ENCODE measurements at regions not wholly inside any gene's neighbourhood (a gene's known extent, or its start where the extent isn't known, plus 50 kb on each side); places are given as distances from the start of the nearest gene placed in this dataset.

DNA sequence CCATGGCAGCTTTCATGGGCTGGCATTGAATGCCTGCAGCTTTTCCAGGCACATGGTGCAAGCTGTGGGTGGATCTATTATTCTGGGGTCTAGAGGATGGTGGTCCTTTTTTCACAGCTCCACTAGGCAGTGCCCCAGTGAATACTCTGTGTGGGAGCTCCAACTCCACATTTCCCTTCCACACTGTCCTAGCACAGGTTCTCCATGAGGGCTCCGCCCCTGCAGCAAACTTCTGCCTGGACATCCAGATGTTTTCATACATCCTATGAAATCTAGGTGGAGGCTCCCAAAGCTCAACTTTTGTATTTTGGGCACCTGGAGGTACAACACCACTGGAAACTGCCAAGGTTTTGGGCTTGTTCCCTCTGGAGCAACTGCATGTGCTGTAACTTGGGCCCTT is 450.6 kb downstream of the LMO7 start:
- ATAC-seq (no peak), DNase-seq (no peak)
- Histone ChIP-seq H3K27ac (ENCODE audit: low read length) (no peak overlapping the region), H3K27me3 (ENCODE audit: control insufficient read depth, insufficient read depth) (no peaks in the 10 kb centered on the region), H3K4me1 (ENCODE audit: control insufficient read depth, insufficient read depth, low read length) (no peaks in the 10 kb centered on the region), H3K9me3 (ENCODE audit: control insufficient read depth, low read length) (no peaks in the 10 kb centered on the region), H3K4me3 (ENCODE audit: low read length) (no peak overlapping the region)
- WGBS = 93% methylated on average over 1 of the region's 1 CpG
- intact Hi-C loops (cut with DNase I) = no loop called here

DNA sequence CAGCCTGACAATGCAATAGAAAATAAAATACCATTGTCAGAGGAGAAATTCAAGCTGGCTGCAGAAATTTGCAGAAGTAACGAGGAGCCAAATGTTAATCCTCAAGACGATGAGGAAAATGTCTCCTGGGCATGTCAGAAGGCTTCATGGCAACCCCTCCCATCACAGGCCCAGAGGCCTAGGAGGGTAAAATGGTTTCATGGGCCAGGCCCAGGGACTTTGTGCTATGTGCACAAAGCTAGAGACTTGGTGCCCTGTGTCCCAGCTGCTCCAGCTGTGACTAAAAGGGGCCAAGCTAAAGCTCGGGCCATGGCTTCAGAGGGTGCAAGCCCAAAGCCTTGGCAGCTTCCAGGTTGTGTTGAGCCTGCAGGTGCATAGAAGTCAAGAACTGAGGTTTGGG is 431.7 kb downstream of the LMO7 start:
- Histone ChIP-seq H3K27ac (ENCODE audit: low read length) (no peak overlapping the region), H3K4me1 (ENCODE audit: control insufficient read depth, insufficient read depth, low read length) (no peaks in the 10 kb centered on the region), H3K27me3 (ENCODE audit: control insufficient read depth, insufficient read depth) (no peaks in the 10 kb centered on the region), H3K4me3 (ENCODE audit: low read length) (no peak overlapping the region), H3K9me3 (ENCODE audit: control insufficient read depth, low read length) (no peaks in the 10 kb centered on the region)
- intact Hi-C loops (cut with DNase I) = no loop called here
- DNase-seq (no peak), ATAC-seq (no peak)
- 90% methylated on average over 3 of the region's 3 CpGs for WGBS

DNA sequence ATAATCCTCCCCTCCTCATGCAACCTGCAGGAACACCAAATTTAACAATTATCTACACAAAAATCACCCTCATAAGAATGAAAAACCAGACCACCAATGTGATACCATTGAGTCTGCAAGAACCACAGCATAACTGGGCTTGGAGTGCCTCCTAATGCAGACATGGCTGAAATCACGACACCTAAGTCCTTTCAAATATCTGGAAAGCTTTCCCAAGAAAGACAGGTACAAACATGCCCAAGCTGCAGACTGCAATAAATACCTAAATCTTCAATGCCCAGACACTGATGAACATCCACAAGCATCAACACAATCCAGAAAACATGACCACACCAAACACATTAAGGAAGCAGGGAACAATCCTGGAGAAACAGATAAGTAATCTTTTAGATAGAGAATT is 417.1 kb downstream of the LMO7 start:
- intact Hi-C loops (cut with DNase I) = no loop called here
- no peaks in the 10 kb centered on the region for H3K4me1 ChIP-seq (ENCODE audit: control insufficient read depth, insufficient read depth, low read length)
- no peak overlapping the region for H3K27ac ChIP-seq (ENCODE audit: low read length)
- no peaks in the 10 kb centered on the region for H3K27me3 ChIP-seq (ENCODE audit: control insufficient read depth, insufficient read depth)
- H3K9me3 ChIP-seq (ENCODE audit: control insufficient read depth, low read length) = no peaks in the 10 kb centered on the region
- whole genome bisulfite sequencing = 76% methylated on average over 1 of the region's 1 CpG
- H3K4me3 ChIP-seq (ENCODE audit: low read length) = no peak overlapping the region
- no peak for DNase-seq
- ATAC-seq = no peak

DNA sequence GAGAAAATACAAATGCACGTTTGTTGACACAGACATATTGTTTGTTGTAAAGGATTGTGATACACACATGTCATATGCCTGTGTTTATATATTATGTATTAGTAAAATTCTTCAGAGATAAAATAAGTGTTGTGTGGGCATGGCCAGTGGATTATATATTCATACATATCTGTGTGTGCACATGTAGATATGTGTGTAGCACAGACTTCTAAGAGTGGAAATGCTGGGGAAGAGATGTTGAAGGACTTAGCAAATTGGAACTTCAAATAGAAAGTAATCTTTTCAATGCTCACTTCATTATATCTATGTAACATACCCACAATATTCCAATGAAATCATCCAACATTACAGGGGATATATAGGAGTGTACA is 413.2 kb downstream of the LMO7 start:
- no peak for DNase-seq
- Histone ChIP-seq H3K27me3 (ENCODE audit: control insufficient read depth, insufficient read depth) (no peaks in the 10 kb centered on the region), H3K4me1 (ENCODE audit: control insufficient read depth, insufficient read depth, low read length) (no peaks in the 10 kb centered on the region), H3K4me3 (ENCODE audit: low read length) (no peak overlapping the region), H3K27ac (ENCODE audit: low read length) (no peak overlapping the region), H3K9me3 (ENCODE audit: control insufficient read depth, low read length) (no peaks in the 10 kb centered on the region)
- intact Hi-C loops (cut with DNase I) = no loop called here
- no peak for ATAC-seq
- 38% methylated on average over 1 of the region's 1 CpG for WGBS

DNA sequence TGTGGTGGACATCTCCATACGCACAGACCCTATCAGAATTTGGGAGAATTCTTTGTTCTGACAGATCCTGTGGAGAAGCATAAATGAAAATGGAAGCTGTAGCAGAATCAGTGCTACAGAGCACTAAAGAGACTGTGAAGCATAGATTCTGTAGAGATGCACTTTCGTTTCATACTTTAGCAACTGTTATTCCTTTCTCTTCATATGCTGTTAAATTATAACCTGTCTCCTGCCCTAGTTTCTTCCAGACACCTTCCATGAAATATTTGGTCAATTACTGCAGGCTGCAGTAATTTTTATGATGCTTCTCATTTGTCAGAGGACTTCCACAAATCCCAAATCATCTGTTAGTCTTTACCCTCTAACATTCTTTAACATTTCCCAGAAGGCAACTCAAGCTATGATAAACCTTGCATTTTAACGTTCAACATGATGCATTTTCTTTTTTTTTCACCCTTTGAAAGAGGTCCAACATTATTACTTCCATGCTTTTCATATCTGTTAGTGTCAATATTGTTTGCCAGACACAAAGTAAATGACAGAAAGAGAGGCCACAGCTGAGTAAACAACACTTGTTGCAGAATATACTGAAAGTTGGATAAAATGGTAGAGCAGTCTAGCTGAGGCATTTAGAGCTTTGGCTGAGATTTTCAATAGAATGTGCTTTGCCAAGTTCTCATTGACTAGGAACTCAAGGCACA is 412.7 kb downstream of the LMO7 start:
- H3K4me3 ChIP-seq (ENCODE audit: low read length) = no peak overlapping the region
- H3K27me3 ChIP-seq (ENCODE audit: control insufficient read depth, insufficient read depth) = no peaks in the 10 kb centered on the region
- 57% methylated on average over 3 of the region's 3 CpGs for WGBS
- DNase-seq (no peak), ATAC-seq (no peak)
- no peaks in the 10 kb centered on the region for H3K4me1 ChIP-seq (ENCODE audit: control insufficient read depth, insufficient read depth, low read length)
- H3K9me3 ChIP-seq (ENCODE audit: control insufficient read depth, low read length) = no peaks in the 10 kb centered on the region
- no peak overlapping the region for H3K27ac ChIP-seq (ENCODE audit: low read length)
- intact Hi-C loops (cut with DNase I) = no loop called here

DNA sequence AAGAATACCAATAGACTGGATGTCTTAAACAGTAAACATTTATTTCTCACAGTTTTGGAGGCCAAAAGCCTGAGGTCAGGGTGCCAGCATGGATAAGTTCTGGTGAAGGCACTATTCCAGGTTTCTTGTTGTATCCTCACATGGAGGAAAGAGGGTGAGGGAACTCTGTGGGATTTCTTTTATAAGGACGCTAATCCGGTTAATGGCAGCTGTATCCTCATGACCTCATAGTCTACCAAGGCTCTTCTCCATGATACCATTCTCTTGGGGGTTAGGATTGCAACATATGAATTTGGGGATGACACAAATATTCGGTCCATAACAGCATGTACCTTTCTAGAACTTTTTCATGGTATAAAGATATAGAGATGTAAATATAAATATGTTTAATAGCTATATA is 412.0 kb downstream of the LMO7 start:
- no peak for DNase-seq
- WGBS = 78% methylated on average over 3 of the region's 3 CpGs
- H3K9me3 ChIP-seq (ENCODE audit: control insufficient read depth, low read length) = no peaks in the 10 kb centered on the region
- H3K4me3 ChIP-seq (ENCODE audit: low read length) = no peak overlapping the region
- ATAC-seq = no peak
- intact Hi-C loops (cut with DNase I) = no loop called here
- no peak overlapping the region for H3K27ac ChIP-seq (ENCODE audit: low read length)
- no peaks in the 10 kb centered on the region for H3K4me1 ChIP-seq (ENCODE audit: control insufficient read depth, insufficient read depth, low read length)
- H3K27me3 ChIP-seq (ENCODE audit: control insufficient read depth, insufficient read depth) = no peaks in the 10 kb centered on the region

DNA sequence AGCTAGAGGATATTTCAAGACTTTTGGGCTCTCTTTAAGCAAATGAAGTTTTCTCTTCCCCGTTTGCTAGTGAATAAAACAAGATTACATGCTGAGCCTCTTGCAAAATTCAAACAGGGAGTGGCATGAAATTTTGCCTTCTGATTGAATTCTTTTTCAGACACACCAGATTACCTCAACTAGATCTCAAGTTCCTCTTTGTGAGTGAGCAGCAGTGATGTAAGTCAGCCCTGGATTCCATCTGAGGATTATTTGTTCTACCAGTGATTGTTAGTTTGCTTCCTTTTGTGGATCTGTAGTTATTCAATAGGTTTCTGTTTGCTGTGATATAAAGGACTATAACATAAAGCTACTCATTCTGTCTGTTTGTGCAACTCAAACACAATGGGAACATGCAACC is 407.7 kb downstream of the LMO7 start:
- intact Hi-C loops (cut with DNase I) = no loop called here

DNA sequence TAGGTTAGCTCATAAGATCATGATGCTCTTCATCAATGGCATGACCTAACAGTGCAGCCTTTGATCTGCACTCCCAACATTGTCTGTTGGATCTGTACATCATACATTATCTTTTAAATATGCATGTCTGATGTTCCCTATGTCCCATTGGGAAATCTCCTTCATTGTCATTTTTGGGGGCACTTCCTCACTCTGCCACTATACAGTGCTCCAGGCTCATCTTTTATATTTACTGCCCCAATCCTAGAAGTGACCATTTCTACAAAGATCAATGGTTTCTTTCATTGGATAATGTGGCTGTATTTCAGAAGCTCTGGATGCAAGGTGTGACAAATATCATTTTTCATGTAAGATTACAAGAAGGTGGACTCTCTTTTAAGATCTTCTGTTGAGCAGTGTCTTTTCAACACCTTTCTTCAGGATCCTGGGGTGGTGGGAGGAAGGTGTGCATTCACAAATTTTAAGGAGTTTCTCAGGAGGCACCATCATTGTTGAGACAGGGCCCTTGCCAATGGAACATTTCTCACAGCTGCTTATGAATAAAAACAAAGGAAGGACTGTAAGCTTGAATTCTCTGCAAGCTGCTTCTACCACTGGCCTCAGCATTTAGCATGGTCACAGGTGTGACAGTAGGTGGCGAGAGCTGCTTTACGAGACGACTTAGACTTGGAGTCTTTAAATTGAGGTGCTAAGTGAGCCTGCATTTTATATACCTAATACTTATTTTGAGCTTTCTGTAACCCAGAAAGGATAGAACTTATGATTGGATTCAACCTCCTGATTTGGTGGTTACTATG is 403.0 kb downstream of the LMO7 start:
- H3K27me3 ChIP-seq (ENCODE audit: control insufficient read depth, insufficient read depth) = no peaks in the 10 kb centered on the region
- no peaks in the 10 kb centered on the region for H3K9me3 ChIP-seq (ENCODE audit: control insufficient read depth, low read length)
- no peak overlapping the region for H3K4me3 ChIP-seq (ENCODE audit: low read length)
- no peak overlapping the region for H3K27ac ChIP-seq (ENCODE audit: low read length)
- ATAC-seq = no peak
- WGBS = 86% methylated on average over 3 of the region's 3 CpGs
- DNase-seq = no peak
- intact Hi-C loops (cut with DNase I) = no loop called here
- H3K4me1 ChIP-seq (ENCODE audit: control insufficient read depth, insufficient read depth, low read length) = no peaks in the 10 kb centered on the region

More for the DNA sequence above, 407.7 kb downstream of the LMO7 start:
- Histone ChIP-seq H3K4me1 (ENCODE audit: control insufficient read depth, insufficient read depth, low read length) (no peaks in the 10 kb centered on the region), H3K27ac (ENCODE audit: low read length) (no peak overlapping the region), H3K9me3 (ENCODE audit: control insufficient read depth, low read length) (no peaks in the 10 kb centered on the region), H3K27me3 (ENCODE audit: control insufficient read depth, insufficient read depth) (no peaks in the 10 kb centered on the region), H3K4me3 (ENCODE audit: low read length) (no peak overlapping the region)
- 61% methylated on average over 1 of the region's 1 CpG for WGBS
- no peak for ATAC-seq
- DNase-seq = no peak

DNA sequence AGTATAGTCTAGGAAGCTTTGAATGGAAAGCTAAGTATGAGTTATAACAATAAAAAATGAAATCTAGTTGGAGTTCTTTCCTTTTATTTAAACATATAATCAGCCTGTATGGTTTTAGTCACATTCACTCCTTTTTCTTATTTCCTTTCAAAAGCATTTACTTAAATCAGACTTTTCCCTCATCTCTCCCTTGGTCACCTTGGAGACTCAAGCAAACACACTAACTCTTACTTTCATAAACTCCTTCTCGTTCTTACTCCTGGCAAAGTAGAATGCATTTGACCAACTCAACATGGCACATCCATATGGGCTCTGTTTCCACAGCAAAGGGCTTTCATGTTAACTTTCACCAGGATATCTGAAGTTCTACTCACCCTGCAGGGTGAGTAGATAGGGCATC is 400.0 kb downstream of the LMO7 start:
- Histone ChIP-seq H3K27me3 (ENCODE audit: control insufficient read depth, insufficient read depth) (no peaks in the 10 kb centered on the region), H3K4me3 (ENCODE audit: low read length) (no peak overlapping the region), H3K9me3 (ENCODE audit: control insufficient read depth, low read length) (no peaks in the 10 kb centered on the region), H3K4me1 (ENCODE audit: control insufficient read depth, insufficient read depth, low read length) (no peaks in the 10 kb centered on the region), H3K27ac (ENCODE audit: low read length) (no peak overlapping the region)
- DNase-seq = no peak
- WGBS = 31% methylated on average over 1 of the region's 1 CpG
- no peak for ATAC-seq
- intact Hi-C loops (cut with DNase I) = no loop called here

DNA sequence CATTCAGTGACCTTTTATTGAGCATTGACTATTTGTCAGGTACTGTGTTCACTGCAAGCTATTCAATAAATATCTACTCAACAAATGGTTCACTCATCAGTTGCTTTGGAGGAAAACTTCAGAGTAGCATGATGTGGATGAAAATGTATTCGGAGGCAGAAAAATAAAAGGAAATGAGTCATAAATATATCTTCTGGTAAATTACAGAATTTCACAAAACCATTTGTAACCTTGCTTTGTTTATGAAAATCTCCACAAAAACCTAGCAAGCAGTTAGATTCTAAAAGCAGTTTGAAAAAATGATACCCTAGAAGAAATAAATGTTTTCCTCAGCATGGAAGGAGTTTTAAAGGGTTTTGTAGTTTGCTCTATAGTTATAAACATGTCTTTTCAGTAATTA is 399.6 kb downstream of the LMO7 start:
- no peak for ATAC-seq
- intact Hi-C loops (cut with DNase I) = no loop called here
- Histone ChIP-seq H3K4me3 (ENCODE audit: low read length) (no peak overlapping the region), H3K9me3 (ENCODE audit: control insufficient read depth, low read length) (no peaks in the 10 kb centered on the region), H3K27ac (ENCODE audit: low read length) (no peak overlapping the region), H3K4me1 (ENCODE audit: control insufficient read depth, insufficient read depth, low read length) (no peaks in the 10 kb centered on the region), H3K27me3 (ENCODE audit: control insufficient read depth, insufficient read depth) (no peaks in the 10 kb centered on the region)
- no peak for DNase-seq
- WGBS = 50% methylated on average over 1 of the region's 1 CpG

DNA sequence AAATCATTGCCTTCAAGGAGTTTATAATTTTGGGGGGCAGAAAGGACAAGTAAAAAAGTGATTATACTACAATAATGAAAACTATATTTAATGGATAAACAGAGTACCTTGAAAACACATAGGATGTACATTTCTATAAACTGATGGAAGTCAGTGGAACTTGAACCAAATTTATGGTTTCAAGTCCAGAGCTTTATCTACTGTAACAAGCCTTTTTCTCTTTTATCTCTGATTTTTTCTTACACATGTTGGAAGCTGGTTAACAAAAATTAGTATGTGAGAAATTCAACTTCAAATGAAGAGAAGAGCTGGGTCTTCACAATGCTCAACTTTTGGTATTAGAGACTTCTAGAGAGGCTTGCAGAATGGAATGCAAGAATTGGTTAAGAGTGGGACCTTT is 393.6 kb downstream of the LMO7 start:
- intact Hi-C loops (cut with DNase I) = no loop called here
- Histone ChIP-seq H3K9me3 (ENCODE audit: control insufficient read depth, low read length) (no peaks in the 10 kb centered on the region), H3K27me3 (ENCODE audit: control insufficient read depth, insufficient read depth) (no peaks in the 10 kb centered on the region), H3K4me1 (ENCODE audit: control insufficient read depth, insufficient read depth, low read length) (no peaks in the 10 kb centered on the region), H3K27ac (ENCODE audit: low read length) (no peak overlapping the region), H3K4me3 (ENCODE audit: low read length) (no peak overlapping the region)
- no peak for DNase-seq
- no peak for ATAC-seq
